Skeletal muscle tissue (tissue), 1 donor: ENCODE measurements at regions not wholly inside any gene's neighbourhood (a gene's known extent, or its start where the extent isn't known, plus 50 kb on each side); places are given as distances from the start of the nearest gene placed in this dataset. TPM values are rescaled to one million over a fixed set of nuclear protein-coding genes. Genes with fewer than 3 reads are reported as not detected.

Experiments used
- small RNA-seq: library from RNA; depleted of rRNA; stranded (forward); fragments of <200 nt; gene quantifications from one replicate; pipeline ENCODE3, GENCODE V24; 2014

Small RNA genes lying in the stretch of these regions (small RNA-seq; reads per million reads assigned to genes)
- not detected for gene RPS21P8
